Esophagus squamous epithelium (tissue), 5 donors: ENCODE measurements at regions not wholly inside any gene's neighbourhood (a gene's known extent, or its start where the extent isn't known, plus 50 kb on each side); places are given as distances from the start of the nearest gene placed in this dataset.

Experiments used
- DNase-seq: peaks from one replicate; lab custom pipeline; 2025; lab: John Stamatoyannopoulos, UW
- H3K27ac ChIP-seq, 4 donors: fragments of 200-600 bp; sonication (generic); one replicate each; pipeline ENCODE4 v1.5.1; 2016 to 2019; ENCODE audit warnings: mild to moderate bottlenecking in 1 of 4
- H3K27me3 ChIP-seq, 4 donors: fragments of 200-600 bp; sonication (generic); 1 replicate in 3 of 4; 2 replicates in 1 of 4; pipeline versions ENCODE4 v1.5.1 to v1.6.0; 2017 to 2021; ENCODE audit warnings: antibody characterized with exemption in 1 of 4
- H3K36me3 ChIP-seq, 3 donors: fragments of 200-600 bp; sonication (generic); one replicate each; pipeline ENCODE4 v1.5.1; 2016 to 2019
- H3K4me1 ChIP-seq, 3 donors: fragments of 200-600 bp; sonication (generic); one replicate each; pipeline ENCODE4 v1.5.1; 2017 to 2019
- H3K4me3 ChIP-seq, 4 donors: fragments of 200-600 bp; sonication (generic); 1 replicate in 3 of 4; 2 replicates in 1 of 4; pipeline ENCODE4 v1.5.1; 2016 to 2019; ENCODE audit warnings: mild to moderate bottlenecking in 2 of 4, moderate library complexity in 1 of 4
- H3K9me3 ChIP-seq, 3 donors: fragments of 200-600 bp; sonication (generic); one replicate each; pipeline ENCODE4 v1.5.1; 2016 to 2019
- POLR2A ChIP-seq, 4 donors: fragments of 450-650 bp; IDR thresholded peaks; one replicate each; pipeline ENCODE4 v1.6.1; 2017; ENCODE audit warnings: antibody characterized with exemption in 4 of 4, mild to moderate bottlenecking in 4 of 4, moderate library complexity in 3 of 4
- WGBS, 2 donors: methylation state at CpG; one replicate each; pipeline ENCODE4 v1.1.5; 2018; 5-methylcytosine and 5-hydroxymethylcytosine counted together
- intact Hi-C: fragments of 100-400 bp; cut with DNase I; formaldehyde crosslinking; loops from one replicate; pipeline ENCODE4 v1.15.0; 2022
- TF ChIP-seq, protein P1 (sequence below), 6 experiments: fragments of 450-650 bp in 4 of 6; fragments of 200-600 bp in 2 of 6; sonication (generic) in 2 of 6; IDR thresholded peaks; one replicate each; pipeline ENCODE4 v1.5.1; 2016 to 2019; ENCODE audit warnings: antibody characterized with exemption in 6 of 6, mild to moderate bottlenecking in 4 of 6, moderate library complexity in 4 of 6
- donor health status: DM: yes; HTN: yes; CAD: no.

GRCh38 chrY:19124609-19125008 is 351.1 kb upstream of the HSFY2 start:
- no peak for DNase-seq
- Histone ChIP-seq H3K27ac (no peak overlapping the region), H3K4me1 (peaks cover 0 to 3% (median 0%) of the 10 kb centered on the region in 3 donors), H3K9me3 (no peaks in the 10 kb centered on the region), H3K36me3 (no peaks in the 10 kb centered on the region), H3K4me3 (no peak overlapping the region), H3K27me3 (no peaks in the 10 kb centered on the region)
- TF ChIP-seq, protein P1, sequence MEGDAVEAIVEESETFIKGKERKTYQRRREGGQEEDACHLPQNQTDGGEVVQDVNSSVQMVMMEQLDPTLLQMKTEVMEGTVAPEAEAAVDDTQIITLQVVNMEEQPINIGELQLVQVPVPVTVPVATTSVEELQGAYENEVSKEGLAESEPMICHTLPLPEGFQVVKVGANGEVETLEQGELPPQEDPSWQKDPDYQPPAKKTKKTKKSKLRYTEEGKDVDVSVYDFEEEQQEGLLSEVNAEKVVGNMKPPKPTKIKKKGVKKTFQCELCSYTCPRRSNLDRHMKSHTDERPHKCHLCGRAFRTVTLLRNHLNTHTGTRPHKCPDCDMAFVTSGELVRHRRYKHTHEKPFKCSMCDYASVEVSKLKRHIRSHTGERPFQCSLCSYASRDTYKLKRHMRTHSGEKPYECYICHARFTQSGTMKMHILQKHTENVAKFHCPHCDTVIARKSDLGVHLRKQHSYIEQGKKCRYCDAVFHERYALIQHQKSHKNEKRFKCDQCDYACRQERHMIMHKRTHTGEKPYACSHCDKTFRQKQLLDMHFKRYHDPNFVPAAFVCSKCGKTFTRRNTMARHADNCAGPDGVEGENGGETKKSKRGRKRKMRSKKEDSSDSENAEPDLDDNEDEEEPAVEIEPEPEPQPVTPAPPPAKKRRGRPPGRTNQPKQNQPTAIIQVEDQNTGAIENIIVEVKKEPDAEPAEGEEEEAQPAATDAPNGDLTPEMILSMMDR (IDR thresholded peaks at IDR 0.05) = no peak
- TF ChIP-seq POLR2A (IDR thresholded peaks at IDR 0.05) = no peak
- intact Hi-C loops = no loop called here
- 100% methylated on average over 2 of the region's 2 CpGs; no CpG with 5 or more reads in 1 of the 2 donors for WGBS, 2 donors

- intact Hi-C loops = no loop called here
- DNase-seq = no peak
- TF ChIP-seq, protein P1 (IDR thresholded peaks at IDR 0.05) = no peak
- no peak for TF ChIP-seq POLR2A (IDR thresholded peaks at IDR 0.05)
- no peaks in the 10 kb centered on the region for H3K9me3 ChIP-seq
- peaks cover 0 to 3% (median 0%) of the 10 kb centered on the region in 3 donors for H3K4me1 ChIP-seq
- H3K36me3 ChIP-seq = no peaks in the 10 kb centered on the region
- no peak overlapping the region for H3K27ac ChIP-seq
- H3K27me3 ChIP-seq = no peaks in the 10 kb centered on the region
- no peak overlapping the region for H3K4me3 ChIP-seq
Observed at GRCh38 chrY:19122450-19122849, 348.9 kb upstream of the HSFY2 start.

DNA sequence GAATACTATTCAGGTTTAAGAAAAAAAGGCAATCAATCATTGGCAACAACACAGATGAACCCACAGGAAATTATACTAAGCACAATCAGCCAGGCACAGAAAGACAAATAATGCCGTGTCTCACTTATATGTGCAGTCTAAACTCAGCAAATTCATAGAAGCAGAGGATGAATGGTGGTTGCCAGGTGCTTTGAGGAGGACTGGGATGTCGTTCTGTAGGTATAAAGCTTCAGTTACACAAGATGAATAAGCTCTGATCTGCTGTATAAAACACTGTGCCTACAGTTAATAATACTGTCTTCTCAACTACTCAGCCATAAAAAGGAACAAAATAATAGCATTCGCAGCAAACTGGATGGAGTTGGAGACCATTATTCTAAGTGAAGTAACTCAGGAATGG is 324.8 kb upstream of the HSFY2 start:
- TF ChIP-seq, protein P1 (IDR thresholded peaks at IDR 0.05) = no peak
- TF ChIP-seq POLR2A (IDR thresholded peaks at IDR 0.05) = no peak
- Histone ChIP-seq H3K4me3 (no peak overlapping the region), H3K4me1 (no peaks in the 10 kb centered on the region), H3K27ac (no peak overlapping the region), H3K36me3 (no peaks in the 10 kb centered on the region), H3K27me3 (no peaks in the 10 kb centered on the region), H3K9me3 (no peaks in the 10 kb centered on the region)
- intact Hi-C loops = no loop called here
- no peak for DNase-seq
- 35% methylated on average over 3 of the region's 3 CpGs; no CpG with 5 or more reads in 1 of the 2 donors for WGBS, 2 donors

DNA sequence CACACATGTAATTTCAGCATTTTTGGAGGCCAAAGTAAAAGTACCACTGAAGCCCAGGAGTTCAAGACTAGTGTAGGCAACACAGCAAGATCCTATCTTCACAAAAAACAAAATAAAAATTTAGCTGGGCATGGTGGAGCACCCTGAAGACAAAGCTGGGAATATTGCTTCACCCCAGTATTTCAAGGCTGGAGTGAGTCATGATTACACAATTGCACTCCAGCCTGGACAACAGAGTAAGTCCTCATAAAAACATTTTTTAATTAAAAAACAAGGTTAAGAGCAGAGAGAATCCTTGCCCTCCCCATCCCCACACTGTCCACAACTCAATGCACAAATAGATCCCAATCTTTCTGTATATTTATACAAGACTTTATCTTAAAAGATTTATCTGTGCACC is 321.9 kb upstream of the HSFY2 start:
- DNase-seq = no peak
- Histone ChIP-seq H3K27me3 (no peaks in the 10 kb centered on the region), H3K4me3 (no peak overlapping the region), H3K4me1 (no peaks in the 10 kb centered on the region), H3K36me3 (no peaks in the 10 kb centered on the region), H3K27ac (no peak overlapping the region), H3K9me3 (no peaks in the 10 kb centered on the region)
- no peak for TF ChIP-seq POLR2A (IDR thresholded peaks at IDR 0.05)
- TF ChIP-seq, protein P1 (IDR thresholded peaks at IDR 0.05) = no peak
- intact Hi-C loops = no loop called here

DNA sequence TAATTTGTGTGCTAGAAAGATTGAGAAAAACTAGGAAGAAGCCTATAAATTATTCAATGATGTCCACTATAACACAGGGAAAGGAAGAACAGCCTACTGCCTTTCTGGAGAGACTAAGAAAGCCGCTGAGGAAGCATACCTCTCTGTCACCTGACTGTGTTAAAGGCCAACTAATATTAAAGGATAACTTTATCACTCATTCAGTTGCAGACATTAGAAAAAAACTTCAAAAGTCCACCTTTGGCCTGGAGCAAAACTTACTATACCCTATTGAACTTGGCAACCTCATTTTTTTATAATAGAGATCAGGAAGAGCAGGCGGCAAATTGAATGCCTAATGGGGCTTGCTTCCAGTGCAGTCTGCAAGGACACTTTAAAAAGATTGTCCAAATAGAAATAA is 309.5 kb upstream of the HSFY2 start:
- H3K4me1 ChIP-seq = no peaks in the 10 kb centered on the region
- WGBS, 2 donors = 100% methylated on average over 1 of the region's 2 CpGs; no CpG with 5 or more reads in 1 of the 2 donors
- no peaks in the 10 kb centered on the region for H3K36me3 ChIP-seq
- DNase-seq = no peak
- H3K4me3 ChIP-seq = no peak overlapping the region
- no peaks in the 10 kb centered on the region for H3K9me3 ChIP-seq
- no peaks in the 10 kb centered on the region for H3K27me3 ChIP-seq
- intact Hi-C loops = no loop called here
- no peak for TF ChIP-seq POLR2A (IDR thresholded peaks at IDR 0.05)
- TF ChIP-seq, protein P1 (IDR thresholded peaks at IDR 0.05) = no peak
- no peak overlapping the region for H3K27ac ChIP-seq
